HEK293 (cell line): ENCODE measurements at regions not wholly inside any gene's neighbourhood (a gene's known extent, or its start where the extent isn't known, plus 50 kb on each side); places are given as distances from the start of the nearest gene placed in this dataset.

Experiments
- CTCF ChIA-PET: fragments of 350-600 bp; formaldehyde crosslinking; extraction: SDS; loops from one replicate; lab custom pipeline; 2021; ENCODE audit warnings: antibody characterized with exemption; lab: Yijun Ruan, JAX
- POLR2A ChIA-PET: fragments of 300-600 bp; formaldehyde crosslinking; extraction: SDS; loops from one replicate; lab custom pipeline; 2020; ENCODE audit warnings: antibody characterized with exemption, inconsistent platforms; lab: Yijun Ruan, JAX
- H3K27ac ChIP-seq: fragments of 200-500 bp; sonication (Bioruptor generic); 2 replicates; pipeline ENCODE4 v1.5.1; 2014; ENCODE audit warnings: low read depth, low read length, control low read depth, inconsistent platforms; ENCODE audit errors: extremely low read depth
- H3K36me3 ChIP-seq, 2 experiments: fragments of 200-500 bp in 1 of 2; sonication (Bioruptor generic) in 1 of 2; 1 replicate in 1 of 2; 2 replicates in 1 of 2; pipeline ENCODE4 v1.5.1; 2014 to 2017; ENCODE audit warnings: inconsistent platforms in 2 of 2, low read length in 2 of 2; ENCODE audit not compliant: control insufficient read depth in 2 of 2, insufficient read depth in 1 of 2
- H3K4me1 ChIP-seq: fragments of 200-500 bp; sonication (Bioruptor generic); 2 replicates; pipeline ENCODE4 v1.5.1; 2014; ENCODE audit warnings: mild to moderate bottlenecking, low read length, inconsistent platforms; ENCODE audit not compliant: control insufficient read depth, insufficient read depth
- H3K4me3 ChIP-seq: 2 replicates; pipeline ENCODE4 v1.5.1; 2011; ENCODE audit warnings: low read depth, mild to moderate bottlenecking, control low read depth, low read length, moderate library complexity
- H3K9me3 ChIP-seq: fragments of 200-500 bp; sonication (Bioruptor generic); 2 replicates; pipeline ENCODE4 v1.5.1; 2014; ENCODE audit warnings: low read depth, low read length, inconsistent platforms; ENCODE audit not compliant: control insufficient read depth, insufficient read depth
- FEZF1 ChIP-seq: fragments of 450-650 bp; formaldehyde crosslinking; IDR thresholded peaks from 2 replicates; pipeline ENCODE4 v1.5.1; 2016; ENCODE audit warnings: missing biosample characterization, missing genetic modification characterization
- HOXC10 ChIP-seq: sonication (generic); formaldehyde crosslinking; IDR thresholded peaks from 2 replicates; pipeline ENCODE4 v1.8.1; 2023; ENCODE audit warnings: mild to moderate bottlenecking, missing genetic modification reagents
- KLF1 ChIP-seq: fragments of 450-650 bp; formaldehyde crosslinking; IDR thresholded peaks from 2 replicates; pipeline ENCODE4 v1.5.1; 2016; ENCODE audit warnings: missing biosample characterization, missing genetic modification characterization
- KLF7 ChIP-seq: fragments of 450-650 bp; formaldehyde crosslinking; IDR thresholded peaks from 2 replicates; pipeline ENCODE4 v1.5.1; 2016; ENCODE audit warnings: missing biosample characterization, missing genetic modification characterization, borderline replicate concordance
- OSR2 ChIP-seq: fragments of 450-650 bp; formaldehyde crosslinking; IDR thresholded peaks from 2 replicates; pipeline ENCODE4 v1.5.1; 2016; ENCODE audit warnings: missing biosample characterization, missing genetic modification characterization
- PRDM6 ChIP-seq: fragments of 450-650 bp; formaldehyde crosslinking; IDR thresholded peaks from 2 replicates; pipeline ENCODE4 v1.5.1; 2017; ENCODE audit warnings: missing biosample characterization, missing genetic modification characterization
- YY1 ChIP-seq: fragments of 450-650 bp; formaldehyde crosslinking; IDR thresholded peaks from 2 replicates; pipeline ENCODE4 v1.5.1; 2018; ENCODE audit warnings: missing biosample characterization, missing genetic modification characterization
- ZBTB7A ChIP-seq: fragments of 450-650 bp; formaldehyde crosslinking; IDR thresholded peaks from 2 replicates; pipeline ENCODE4 v1.5.1; 2016; ENCODE audit warnings: low read depth, missing biosample characterization, missing genetic modification characterization
- ZEB2 ChIP-seq: fragments of 450-650 bp; formaldehyde crosslinking; IDR thresholded peaks from 2 replicates; pipeline ENCODE4 v1.5.1; 2016; ENCODE audit warnings: missing biosample characterization, missing genetic modification characterization
- ZNF146 ChIP-seq: fragments of 450-650 bp; formaldehyde crosslinking; IDR thresholded peaks from 2 replicates; pipeline ENCODE4 v1.5.1; 2016; ENCODE audit warnings: missing biosample characterization, missing genetic modification characterization
- ZNF214 ChIP-seq: fragments of 450-650 bp; formaldehyde crosslinking; IDR thresholded peaks from 2 replicates; pipeline ENCODE4 v1.5.1; 2017; ENCODE audit warnings: missing biosample characterization, mild to moderate bottlenecking, missing genetic modification characterization, borderline replicate concordance
- ZNF221 ChIP-seq: fragments of 450-650 bp; formaldehyde crosslinking; IDR thresholded peaks from 2 replicates; pipeline ENCODE4 v1.5.1; 2017; ENCODE audit warnings: missing biosample characterization, missing genetic modification characterization, borderline replicate concordance
- ZNF24 ChIP-seq: fragments of 450-650 bp; formaldehyde crosslinking; IDR thresholded peaks from 2 replicates; pipeline ENCODE4 v1.5.1; 2016; ENCODE audit warnings: missing biosample characterization, missing genetic modification characterization
- ZNF248 ChIP-seq: fragments of 450-650 bp; formaldehyde crosslinking; IDR thresholded peaks from 2 replicates; pipeline ENCODE4 v1.5.1; 2017; ENCODE audit warnings: missing biosample characterization, missing genetic modification characterization
- ZNF266 ChIP-seq: fragments of 450-650 bp; formaldehyde crosslinking; IDR thresholded peaks from 2 replicates; pipeline ENCODE4 v1.5.1; 2016; ENCODE audit warnings: missing biosample characterization, missing genetic modification characterization, low read depth
- ZNF391 ChIP-seq: fragments of 450-650 bp; formaldehyde crosslinking; IDR thresholded peaks from 2 replicates; pipeline ENCODE4 v1.5.1; 2016; ENCODE audit warnings: low read depth, missing biosample characterization, missing genetic modification characterization, borderline replicate concordance
- ZNF423 ChIP-seq: fragments of 450-650 bp; formaldehyde crosslinking; IDR thresholded peaks from 2 replicates; pipeline ENCODE4 v1.5.1; 2016; ENCODE audit warnings: missing biosample characterization, missing genetic modification characterization
- ZNF426 ChIP-seq: fragments of 450-650 bp; formaldehyde crosslinking; IDR thresholded peaks from 2 replicates; pipeline ENCODE4 v1.5.1; 2017; ENCODE audit warnings: missing biosample characterization, missing genetic modification characterization, mild to moderate bottlenecking, inconsistent platforms, moderate library complexity
- ZNF555 ChIP-seq: fragments of 450-650 bp; formaldehyde crosslinking; conservative IDR thresholded peaks from 2 replicates; pipeline ENCODE4 v1.5.1; 2017; ENCODE audit warnings: missing biosample characterization, mild to moderate bottlenecking, missing genetic modification characterization, inconsistent platforms
- ZNF585B ChIP-seq: fragments of 450-650 bp; formaldehyde crosslinking; IDR thresholded peaks from 2 replicates; pipeline ENCODE4 v1.5.1; 2016; ENCODE audit warnings: missing biosample characterization, missing genetic modification characterization
- ZNF624 ChIP-seq: fragments of 450-650 bp; formaldehyde crosslinking; IDR thresholded peaks from 2 replicates; pipeline ENCODE4 v1.5.1; 2017; ENCODE audit warnings: missing biosample characterization, missing genetic modification characterization
- ZNF629 ChIP-seq: fragments of 450-650 bp; formaldehyde crosslinking; IDR thresholded peaks from 2 replicates; pipeline ENCODE4 v1.5.1; 2017; ENCODE audit warnings: missing biosample characterization, missing genetic modification characterization
- ZNF660 ChIP-seq: fragments of 450-650 bp; IDR thresholded peaks from 2 replicates; pipeline ENCODE4 v1.5.1; 2018; ENCODE audit warnings: missing biosample characterization, mild to moderate bottlenecking, missing genetic modification characterization
- ZNF747 ChIP-seq: fragments of 450-650 bp; formaldehyde crosslinking; IDR thresholded peaks from 2 replicates; pipeline ENCODE4 v1.5.1; 2016; ENCODE audit warnings: missing biosample characterization, missing genetic modification characterization
- TF ChIP-seq, protein P1 (sequence below): fragments of 450-650 bp; formaldehyde crosslinking; IDR thresholded peaks from 2 replicates; pipeline ENCODE4 v1.5.1; 2016; ENCODE audit warnings: missing biosample characterization, missing genetic modification characterization
- TF ChIP-seq, protein P2 (sequence below): sonication (generic); formaldehyde crosslinking; IDR thresholded peaks from 2 replicates; pipeline ENCODE4 v1.8.1; 2022; ENCODE audit warnings: mild to moderate bottlenecking, moderate library complexity, missing genetic modification reagents
- TF ChIP-seq, protein P3 (sequence below): fragments of 450-650 bp; formaldehyde crosslinking; conservative IDR thresholded peaks from 2 replicates; pipeline ENCODE4 v1.5.1; 2016; ENCODE audit warnings: low read depth, missing biosample characterization, missing genetic modification characterization
- TF ChIP-seq, protein P4 (sequence below): fragments of 450-650 bp; IDR thresholded peaks from 2 replicates; pipeline ENCODE4 v1.5.1; 2018; ENCODE audit warnings: missing biosample characterization, mild to moderate bottlenecking, missing genetic modification characterization
- TF ChIP-seq, protein P5 (sequence below): fragments of 450-650 bp; formaldehyde crosslinking; IDR thresholded peaks from 2 replicates; pipeline ENCODE4 v1.5.1; 2016; ENCODE audit warnings: missing biosample characterization, missing genetic modification characterization

DNA sequence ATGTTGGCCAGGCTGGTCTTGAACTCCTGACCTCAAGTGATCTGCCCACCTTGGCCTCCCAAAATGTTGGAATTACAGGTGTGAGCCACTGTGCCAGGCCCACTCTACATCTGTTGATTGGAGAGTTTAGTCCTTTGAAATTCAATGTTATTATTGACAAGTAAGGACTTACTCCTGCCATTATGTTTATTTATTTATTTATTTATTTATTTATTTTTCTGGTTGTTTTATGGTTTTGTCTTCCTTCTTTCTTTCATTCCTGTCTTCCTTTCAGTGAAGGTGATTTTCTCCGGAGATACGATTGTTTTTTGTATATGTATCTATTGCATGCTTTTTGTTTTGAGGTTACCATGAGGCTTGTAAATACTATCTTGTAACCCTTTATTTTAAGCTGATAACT, 602.6 kb downstream of the EPM2A start:
- Histone ChIP-seq H3K4me1 (no peaks in the 10 kb centered on the region), H3K36me3 (no peaks in the 10 kb centered on the region), H3K9me3 (no peaks in the 10 kb centered on the region), H3K4me3 (no peak overlapping the region), H3K27ac (no peak overlapping the region)
- ChIA-PET POLR2A (no interaction called here), CTCF (no interaction called here)
- TF ChIP-seq, protein P1, sequence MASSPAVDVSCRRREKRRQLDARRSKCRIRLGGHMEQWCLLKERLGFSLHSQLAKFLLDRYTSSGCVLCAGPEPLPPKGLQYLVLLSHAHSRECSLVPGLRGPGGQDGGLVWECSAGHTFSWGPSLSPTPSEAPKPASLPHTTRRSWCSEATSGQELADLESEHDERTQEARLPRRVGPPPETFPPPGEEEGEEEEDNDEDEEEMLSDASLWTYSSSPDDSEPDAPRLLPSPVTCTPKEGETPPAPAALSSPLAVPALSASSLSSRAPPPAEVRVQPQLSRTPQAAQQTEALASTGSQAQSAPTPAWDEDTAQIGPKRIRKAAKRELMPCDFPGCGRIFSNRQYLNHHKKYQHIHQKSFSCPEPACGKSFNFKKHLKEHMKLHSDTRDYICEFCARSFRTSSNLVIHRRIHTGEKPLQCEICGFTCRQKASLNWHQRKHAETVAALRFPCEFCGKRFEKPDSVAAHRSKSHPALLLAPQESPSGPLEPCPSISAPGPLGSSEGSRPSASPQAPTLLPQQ (tag by site-specific recombination) = no peak
- TF ChIP-seq, protein P2, sequence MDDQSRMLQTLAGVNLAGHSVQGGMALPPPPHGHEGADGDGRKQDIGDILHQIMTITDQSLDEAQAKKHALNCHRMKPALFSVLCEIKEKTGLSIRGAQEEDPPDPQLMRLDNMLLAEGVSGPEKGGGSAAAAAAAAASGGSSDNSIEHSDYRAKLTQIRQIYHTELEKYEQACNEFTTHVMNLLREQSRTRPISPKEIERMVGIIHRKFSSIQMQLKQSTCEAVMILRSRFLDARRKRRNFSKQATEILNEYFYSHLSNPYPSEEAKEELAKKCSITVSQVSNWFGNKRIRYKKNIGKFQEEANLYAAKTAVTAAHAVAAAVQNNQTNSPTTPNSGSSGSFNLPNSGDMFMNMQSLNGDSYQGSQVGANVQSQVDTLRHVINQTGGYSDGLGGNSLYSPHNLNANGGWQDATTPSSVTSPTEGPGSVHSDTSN (CRISPR knock-in tag) = no peak
- TF ChIP-seq ZNF146 (tag by site-specific recombination) = no peak
- no peak for TF ChIP-seq ZNF423 (tag by site-specific recombination)
- TF ChIP-seq ZNF266 = no peak
- no peak for TF ChIP-seq ZNF660 (tag by site-specific recombination)
- TF ChIP-seq FEZF1 (tag by site-specific recombination) = no peak
- TF ChIP-seq PRDM6 (tag by site-specific recombination) = no peak
- TF ChIP-seq, protein P3, sequence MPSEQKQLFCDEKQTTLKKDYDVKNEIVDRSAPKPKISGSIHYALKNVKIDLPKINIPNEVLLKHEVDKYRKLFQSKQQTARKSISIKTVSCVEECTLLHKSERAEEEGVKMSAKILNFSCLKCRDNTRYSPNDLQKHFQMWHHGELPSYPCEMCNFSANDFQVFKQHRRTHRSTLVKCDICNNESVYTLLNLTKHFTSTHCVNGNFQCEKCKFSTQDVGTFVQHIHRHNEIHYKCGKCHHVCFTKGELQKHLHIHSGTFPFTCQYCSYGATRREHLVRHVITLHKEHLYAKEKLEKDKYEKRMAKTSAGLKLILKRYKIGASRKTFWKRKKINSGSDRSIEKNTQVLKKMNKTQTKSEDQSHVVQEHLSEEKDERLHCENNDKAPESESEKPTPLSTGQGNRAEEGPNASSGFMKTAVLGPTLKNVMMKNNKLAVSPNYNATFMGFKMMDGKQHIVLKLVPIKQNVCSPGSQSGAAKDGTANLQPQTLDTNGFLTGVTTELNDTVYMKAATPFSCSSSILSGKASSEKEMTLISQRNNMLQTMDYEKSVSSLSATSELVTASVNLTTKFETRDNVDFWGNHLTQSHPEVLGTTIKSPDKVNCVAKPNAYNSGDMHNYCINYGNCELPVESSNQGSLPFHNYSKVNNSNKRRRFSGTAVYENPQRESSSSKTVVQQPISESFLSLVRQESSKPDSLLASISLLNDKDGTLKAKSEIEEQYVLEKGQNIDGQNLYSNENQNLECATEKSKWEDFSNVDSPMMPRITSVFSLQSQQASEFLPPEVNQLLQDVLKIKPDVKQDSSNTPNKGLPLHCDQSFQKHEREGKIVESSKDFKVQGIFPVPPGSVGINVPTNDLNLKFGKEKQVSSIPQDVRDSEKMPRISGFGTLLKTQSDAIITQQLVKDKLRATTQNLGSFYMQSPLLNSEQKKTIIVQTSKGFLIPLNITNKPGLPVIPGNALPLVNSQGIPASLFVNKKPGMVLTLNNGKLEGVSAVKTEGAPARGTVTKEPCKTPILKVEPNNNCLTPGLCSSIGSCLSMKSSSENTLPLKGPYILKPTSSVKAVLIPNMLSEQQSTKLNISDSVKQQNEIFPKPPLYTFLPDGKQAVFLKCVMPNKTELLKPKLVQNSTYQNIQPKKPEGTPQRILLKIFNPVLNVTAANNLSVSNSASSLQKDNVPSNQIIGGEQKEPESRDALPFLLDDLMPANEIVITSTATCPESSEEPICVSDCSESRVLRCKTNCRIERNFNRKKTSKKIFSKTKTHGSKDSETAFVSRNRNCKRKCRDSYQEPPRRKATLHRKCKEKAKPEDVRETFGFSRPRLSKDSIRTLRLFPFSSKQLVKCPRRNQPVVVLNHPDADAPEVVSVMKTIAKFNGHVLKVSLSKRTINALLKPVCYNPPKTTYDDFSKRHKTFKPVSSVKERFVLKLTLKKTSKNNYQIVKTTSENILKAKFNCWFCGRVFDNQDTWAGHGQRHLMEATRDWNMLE = peak; percentile 54; the same call in 1 of the 2 replicates
- TF ChIP-seq, protein P4, sequence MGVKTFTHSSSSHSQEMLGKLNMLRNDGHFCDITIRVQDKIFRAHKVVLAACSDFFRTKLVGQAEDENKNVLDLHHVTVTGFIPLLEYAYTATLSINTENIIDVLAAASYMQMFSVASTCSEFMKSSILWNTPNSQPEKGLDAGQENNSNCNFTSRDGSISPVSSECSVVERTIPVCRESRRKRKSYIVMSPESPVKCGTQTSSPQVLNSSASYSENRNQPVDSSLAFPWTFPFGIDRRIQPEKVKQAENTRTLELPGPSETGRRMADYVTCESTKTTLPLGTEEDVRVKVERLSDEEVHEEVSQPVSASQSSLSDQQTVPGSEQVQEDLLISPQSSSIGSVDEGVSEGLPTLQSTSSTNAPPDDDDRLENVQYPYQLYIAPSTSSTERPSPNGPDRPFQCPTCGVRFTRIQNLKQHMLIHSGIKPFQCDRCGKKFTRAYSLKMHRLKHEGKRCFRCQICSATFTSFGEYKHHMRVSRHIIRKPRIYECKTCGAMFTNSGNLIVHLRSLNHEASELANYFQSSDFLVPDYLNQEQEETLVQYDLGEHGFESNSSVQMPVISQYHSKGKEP (tag by site-specific recombination) = no peak
- TF ChIP-seq ZNF426 (tag by site-specific recombination) = peak; percentile 38
- no peak for TF ChIP-seq ZEB2 (tag by site-specific recombination)
- no peak for TF ChIP-seq ZNF624 (tag by site-specific recombination)
- no peak for TF ChIP-seq ZNF24 (tag by site-specific recombination)
- no peak for TF ChIP-seq KLF1 (tag by site-specific recombination)
- no peak for TF ChIP-seq ZNF214 (tag by site-specific recombination)
- TF ChIP-seq ZNF391 (tag by site-specific recombination) = no peak
- TF ChIP-seq, protein P5, sequence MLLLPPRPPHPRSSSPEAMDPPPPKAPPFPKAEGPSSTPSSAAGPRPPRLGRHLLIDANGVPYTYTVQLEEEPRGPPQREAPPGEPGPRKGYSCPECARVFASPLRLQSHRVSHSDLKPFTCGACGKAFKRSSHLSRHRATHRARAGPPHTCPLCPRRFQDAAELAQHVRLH = no peak
- no peak for TF ChIP-seq ZNF747
- TF ChIP-seq ZNF555 = 0 out of 2 replicates have a peak, but pooled peaks have one; percentile 24
- no peak for TF ChIP-seq KLF7 (tag by site-specific recombination)
- TF ChIP-seq ZNF629 = no peak
- no peak for TF ChIP-seq ZBTB7A (tag by site-specific recombination)
- no peak for TF ChIP-seq YY1
- TF ChIP-seq ZNF248 (tag by site-specific recombination) = no peak
- no peak for TF ChIP-seq ZNF221 (tag by site-specific recombination)
- TF ChIP-seq OSR2 (tag by site-specific recombination) = no peak
- no peak for TF ChIP-seq HOXC10
- TF ChIP-seq ZNF585B (tag by site-specific recombination) = no peak
